ENCODE measurements at regions not wholly inside any gene's neighbourhood (a gene's known extent, or its start where the extent isn't known, plus 50 kb on each side); places are given as distances from the start of the nearest gene placed in this dataset.
"Not testable (repeated sequence)": the region's sequence is repeated elsewhere in the genome, so short reads cannot be mapped to it uniquely, and the experiment has no call there.

DNA sequence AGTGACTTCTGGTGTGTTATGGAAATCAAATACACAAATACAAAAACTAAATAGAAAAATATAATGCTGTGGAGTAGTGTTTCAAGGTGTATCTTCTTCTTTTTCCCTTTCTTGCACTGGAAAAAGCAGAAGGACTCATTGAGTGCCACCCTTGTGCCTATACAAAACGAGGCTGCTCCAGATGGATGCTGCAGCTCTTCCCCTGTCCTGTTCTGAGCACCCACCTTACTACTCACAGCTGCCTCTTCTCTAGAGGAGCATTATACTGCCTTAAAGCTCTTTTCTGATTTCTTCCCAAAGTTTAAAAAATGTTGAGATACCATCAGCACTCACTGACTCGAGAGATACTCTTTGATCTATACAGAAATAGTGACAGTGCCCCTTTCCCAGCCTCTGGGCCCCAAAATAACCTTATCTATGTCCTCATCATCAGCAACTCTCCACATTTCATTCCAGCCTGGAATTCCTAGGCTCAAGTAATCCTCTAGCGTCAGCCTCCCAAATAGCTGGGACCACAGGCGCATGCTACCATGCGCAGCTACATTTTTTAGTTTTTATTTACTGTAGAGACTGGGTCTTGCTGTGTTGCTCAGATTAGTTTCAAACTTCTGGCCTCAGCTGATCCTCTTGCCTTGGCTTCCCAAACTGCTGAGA, 1356.1 kb upstream of the NRXN1 start:
- no peak for DNase-seq (ENCODE audit: low read depth)

DNA sequence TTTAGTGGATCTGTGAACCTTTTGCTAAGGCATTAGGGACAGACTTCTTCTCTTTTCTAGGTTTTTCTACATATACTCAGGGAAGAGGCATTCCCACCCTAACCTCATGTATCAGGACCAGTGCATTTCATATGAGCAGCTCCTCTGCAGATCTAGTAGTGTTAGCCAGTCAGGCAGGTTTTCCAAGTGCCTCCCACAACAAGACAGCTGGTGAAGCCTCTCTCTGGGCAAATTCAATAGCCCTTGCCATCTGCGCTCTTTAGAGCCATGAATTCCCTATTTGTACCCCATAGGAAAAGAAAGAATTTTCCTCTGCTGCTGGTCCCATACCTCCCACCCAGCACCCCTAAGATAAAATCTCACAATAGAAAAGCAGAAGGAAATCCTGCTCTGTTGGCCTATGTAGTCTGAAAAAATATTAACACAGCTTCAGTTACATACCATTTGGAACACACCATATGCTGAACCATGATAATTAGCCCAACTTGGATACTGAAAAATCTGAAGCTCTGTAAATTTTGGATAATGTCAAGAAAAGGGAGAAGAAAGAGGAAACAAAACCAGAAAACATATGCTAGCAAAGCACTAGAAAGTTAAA, 1354.6 kb upstream of the NRXN1 start:
- no peak for DNase-seq (ENCODE audit: low read depth)

DNA sequence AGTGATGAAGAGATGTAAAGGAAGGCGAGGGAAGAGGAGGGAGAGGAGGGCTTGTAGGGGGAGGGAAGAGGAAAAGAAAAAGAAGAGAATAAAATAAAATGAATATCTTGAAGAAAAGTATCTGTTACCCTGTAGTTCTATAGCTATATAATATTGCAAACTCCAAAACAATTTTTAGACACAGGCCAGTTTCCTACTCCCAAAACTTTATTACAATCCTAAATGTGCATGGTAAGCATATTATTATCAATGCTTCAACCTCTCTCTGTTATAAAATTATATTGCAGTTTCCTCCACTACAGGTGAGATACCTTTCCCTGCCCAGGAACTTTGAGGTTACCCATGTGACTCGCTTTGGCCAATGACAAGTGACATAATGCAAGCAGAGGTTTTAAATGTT, 1351.6 kb upstream of the NRXN1 start:
- no peak for DNase-seq (ENCODE audit: low read depth)

DNA sequence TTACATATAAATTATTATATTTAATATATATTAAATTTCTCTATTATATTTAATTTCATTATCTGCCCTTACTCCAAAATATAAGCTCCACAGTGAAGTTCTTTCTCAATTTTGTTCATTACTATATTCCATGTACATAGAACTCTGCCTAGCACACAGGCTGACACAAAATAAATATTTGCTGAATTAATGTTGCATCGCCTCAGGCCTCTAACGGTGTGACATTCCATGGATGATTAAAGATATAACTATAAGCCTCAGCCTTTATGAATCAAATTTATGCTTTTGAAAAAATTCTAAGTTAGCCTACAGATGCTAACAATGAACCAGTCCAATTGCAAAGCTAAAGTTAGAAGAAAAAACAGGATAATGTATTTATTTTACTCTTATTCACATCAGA, 1337.2 kb upstream of the NRXN1 start:
- DNase-seq (ENCODE audit: low read depth): no peak

DNA sequence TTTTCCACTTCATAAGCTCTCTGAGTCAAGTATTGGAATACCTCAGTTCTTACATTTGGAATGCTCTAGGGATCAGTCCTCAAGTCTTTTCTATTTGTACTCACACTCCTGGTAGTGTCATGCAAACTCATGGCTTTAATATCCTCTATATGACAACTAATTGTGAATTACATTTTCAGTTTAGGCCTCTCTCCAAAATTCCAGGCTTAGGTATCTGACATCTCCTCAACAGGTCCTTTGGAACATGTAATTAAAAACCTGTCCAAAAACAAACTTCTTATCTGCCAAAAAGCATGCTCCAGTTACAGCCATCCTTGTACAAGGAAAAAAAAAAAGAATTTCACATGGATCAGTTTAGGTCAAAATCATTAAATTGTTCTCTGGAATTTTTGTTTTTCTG, 1336.2 kb upstream of the NRXN1 start:
- DNase-seq (ENCODE audit: low read depth): no peak

DNA sequence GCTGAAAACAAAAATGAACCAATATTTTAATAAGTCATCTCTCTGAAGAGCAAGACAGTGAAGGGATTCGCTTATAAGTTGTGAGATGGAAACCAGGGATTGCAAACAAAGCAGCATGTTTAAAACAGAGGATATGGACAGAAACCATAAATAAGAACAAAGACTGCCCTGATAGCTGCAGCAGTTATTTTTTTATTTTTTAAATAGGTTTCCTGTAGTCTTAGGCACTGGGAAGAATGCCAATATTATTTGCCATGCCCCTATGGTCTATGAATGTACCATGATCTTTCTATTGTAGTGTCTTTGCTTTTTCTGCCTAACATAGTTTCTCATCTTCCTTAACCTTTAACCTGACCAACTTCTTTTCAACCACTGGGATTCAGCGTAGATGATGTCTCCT, 1334.0 kb upstream of the NRXN1 start:
- no peak for DNase-seq (ENCODE audit: low read depth)

DNA sequence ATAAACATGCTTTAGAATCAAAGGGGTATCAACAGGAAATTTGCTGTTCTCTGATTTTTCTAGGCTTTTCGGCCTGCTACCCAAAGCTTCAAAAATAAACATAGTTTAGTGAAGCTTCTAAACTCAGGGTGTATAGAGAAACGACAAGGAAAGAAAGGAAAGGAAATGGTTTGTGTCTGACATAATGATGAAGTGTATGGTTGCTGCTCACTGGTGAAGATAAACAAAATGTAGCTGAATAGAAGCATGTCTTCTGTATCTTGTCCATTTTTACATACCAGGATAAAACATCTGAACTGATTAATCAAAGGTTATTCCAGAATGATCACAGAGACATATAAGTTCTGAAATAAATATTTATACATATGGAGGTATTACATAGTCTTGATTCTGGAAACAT, 1324.6 kb upstream of the NRXN1 start:
- no peak for DNase-seq (ENCODE audit: low read depth)

GRCh38 chr2:52347292-52347691, 1315.4 kb upstream of the NRXN1 start:
- no peak for DNase-seq (ENCODE audit: low read depth)

DNA sequence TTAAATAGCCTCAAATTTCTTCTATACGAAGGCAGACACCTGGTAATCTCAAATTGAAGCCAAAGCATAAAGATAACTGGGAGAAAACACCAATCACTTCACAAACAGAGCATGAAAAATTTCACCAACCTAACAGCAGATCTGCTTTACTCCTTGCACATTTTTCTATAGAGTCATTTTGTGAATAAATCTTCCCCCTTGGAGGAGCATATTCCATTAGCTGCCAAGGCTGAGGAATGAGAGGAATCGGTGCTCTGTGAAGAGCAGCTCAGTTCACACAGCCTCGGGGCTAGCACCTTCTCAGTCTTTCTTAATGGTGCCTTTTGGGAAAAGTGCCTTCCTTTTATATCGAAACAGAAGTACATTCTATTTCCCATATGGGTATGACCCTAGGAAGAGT, 1313.7 kb upstream of the NRXN1 start:
- no peak for DNase-seq (ENCODE audit: low read depth)

DNA sequence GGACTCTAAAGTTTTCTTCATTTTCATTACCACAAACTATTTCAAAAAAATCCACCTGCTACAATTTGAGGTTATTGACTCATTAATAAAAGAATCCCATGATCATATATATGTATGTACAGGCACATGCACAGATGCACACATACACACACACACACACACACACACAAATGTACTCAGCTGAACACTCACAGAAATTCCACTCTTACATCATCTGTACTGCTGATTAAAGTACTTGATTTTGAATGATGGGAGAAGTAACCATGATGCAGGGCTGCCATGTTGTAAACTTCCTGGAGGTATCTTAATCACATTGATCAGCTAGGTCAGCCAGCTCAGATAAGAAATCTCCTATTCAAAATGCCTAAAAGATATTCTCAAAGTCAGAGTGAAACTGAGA, 1313.2 kb upstream of the NRXN1 start:
- no peak for DNase-seq (ENCODE audit: low read depth)

DNA sequence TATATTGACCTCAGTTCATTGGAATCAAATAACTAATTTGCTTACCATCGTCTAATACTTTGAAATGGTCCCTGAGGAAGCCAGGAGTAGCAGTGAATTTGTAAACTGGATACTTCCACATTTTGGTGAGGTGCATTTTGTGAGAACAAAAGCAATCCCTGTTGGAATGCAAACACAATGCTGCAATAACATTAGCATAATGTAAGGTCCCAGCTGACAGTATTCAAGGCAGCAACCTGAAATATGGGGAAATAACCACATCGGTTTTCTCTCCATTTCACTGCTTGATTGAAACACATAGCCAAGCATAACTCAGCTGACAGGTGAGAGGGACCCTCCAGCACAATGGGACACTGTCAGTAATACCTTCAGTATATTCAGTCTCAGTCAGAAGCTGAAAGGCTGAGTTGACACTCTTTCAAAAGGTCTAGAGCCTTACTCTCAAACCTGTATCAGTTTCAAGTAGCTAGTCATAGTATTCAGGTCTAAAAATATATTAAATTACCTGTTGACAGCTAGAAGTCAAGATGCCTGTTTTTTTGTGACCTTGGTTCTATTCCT, 1311.9 kb upstream of the NRXN1 start:
- no peak for DNase-seq (ENCODE audit: low read depth)

DNA sequence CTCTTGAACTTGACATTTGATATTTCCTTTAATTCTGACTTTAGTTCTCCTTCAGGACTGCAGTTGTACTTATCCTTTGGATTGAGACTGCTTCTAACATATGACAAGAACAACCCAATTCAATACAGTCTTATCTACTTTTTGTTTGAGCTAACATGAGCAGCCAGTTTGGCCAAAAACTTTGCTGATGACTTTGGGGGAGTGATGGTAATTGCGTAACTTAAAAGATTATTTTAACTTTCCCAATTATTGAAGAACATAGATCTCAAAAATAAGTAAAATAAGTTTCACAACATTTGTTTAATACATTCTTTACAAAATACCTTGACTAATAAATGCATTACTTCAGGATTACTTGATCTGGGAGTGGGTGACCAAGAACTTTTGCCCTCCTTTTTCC, 1311.1 kb upstream of the NRXN1 start:
- DNase-seq (ENCODE audit: low read depth): no peak

DNA sequence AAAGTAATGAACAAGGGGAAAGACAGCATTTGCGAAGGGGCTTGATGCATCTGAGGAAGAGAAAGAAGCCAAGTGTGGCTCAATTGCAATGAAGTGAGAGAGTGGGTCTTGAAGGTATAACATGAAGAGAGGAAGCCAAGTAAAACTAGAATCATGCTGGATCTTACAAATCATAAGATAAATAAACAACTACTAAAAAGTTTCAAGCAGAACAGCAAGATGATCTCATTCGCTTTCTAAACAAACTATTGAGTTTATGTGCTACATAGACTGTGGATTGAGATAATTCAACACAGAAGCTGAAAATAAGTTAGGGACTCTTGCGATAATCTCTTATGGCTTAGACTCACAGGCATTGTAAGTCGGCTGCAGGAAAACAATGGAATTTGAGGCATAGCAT, 1310.5 kb upstream of the NRXN1 start:
- DNase-seq (ENCODE audit: low read depth): no peak

GRCh38 chr2:52341732-52342131, 1309.8 kb upstream of the NRXN1 start:
- no peak for DNase-seq (ENCODE audit: low read depth)

- DNase-seq (ENCODE audit: low read depth): no peak
Observed at GRCh38 chr2:52340171-52340570, 1308.2 kb upstream of the NRXN1 start.

DNA sequence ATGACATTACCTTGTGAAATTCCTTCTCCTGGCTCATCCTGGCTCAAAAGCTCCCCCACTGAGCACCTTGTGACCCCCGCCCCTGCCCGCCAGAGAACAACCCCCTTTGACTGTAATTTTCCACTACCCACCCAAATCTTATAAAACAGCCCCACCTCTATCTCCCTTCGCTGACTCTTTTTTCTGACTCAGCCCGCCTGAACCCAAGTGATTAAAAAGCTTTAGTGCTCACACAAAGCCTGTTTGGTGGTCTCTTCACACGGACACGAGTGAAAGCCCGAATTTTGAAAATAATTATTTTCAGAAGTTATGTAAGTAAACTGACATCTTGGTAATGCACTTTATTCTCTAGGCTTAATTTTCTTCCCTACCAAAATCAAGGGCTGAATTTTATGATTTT, 1305.9 kb upstream of the NRXN1 start:
- not testable (repeated sequence) for DNase-seq (ENCODE audit: low read depth)

DNA sequence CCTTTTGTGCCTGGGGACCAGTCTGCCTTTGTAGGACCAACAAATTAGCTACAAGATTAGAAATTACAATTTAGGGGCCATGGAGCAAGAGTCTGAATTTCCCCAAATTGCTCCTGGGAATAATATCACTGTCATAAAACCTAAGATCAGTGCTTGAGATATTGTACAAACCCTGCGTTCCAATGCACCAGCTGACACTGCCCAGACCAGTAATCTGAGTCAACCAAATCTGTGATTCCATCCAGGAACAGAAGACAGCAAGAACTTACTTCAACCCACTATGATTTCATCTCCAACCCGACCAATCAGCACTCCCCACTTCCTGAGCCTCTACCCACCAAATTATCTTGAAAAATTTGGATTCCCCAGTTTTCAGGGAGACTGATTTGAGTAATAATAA, 1305.0 kb upstream of the NRXN1 start:
- no peak for DNase-seq (ENCODE audit: low read depth)

GRCh38 chr2:52335727-52336126, 1303.8 kb upstream of the NRXN1 start:
- no peak for DNase-seq (ENCODE audit: low read depth)

- no peak for DNase-seq (ENCODE audit: low read depth)
Observed at GRCh38 chr2:52334185-52334584, 1302.3 kb upstream of the NRXN1 start.

DNA sequence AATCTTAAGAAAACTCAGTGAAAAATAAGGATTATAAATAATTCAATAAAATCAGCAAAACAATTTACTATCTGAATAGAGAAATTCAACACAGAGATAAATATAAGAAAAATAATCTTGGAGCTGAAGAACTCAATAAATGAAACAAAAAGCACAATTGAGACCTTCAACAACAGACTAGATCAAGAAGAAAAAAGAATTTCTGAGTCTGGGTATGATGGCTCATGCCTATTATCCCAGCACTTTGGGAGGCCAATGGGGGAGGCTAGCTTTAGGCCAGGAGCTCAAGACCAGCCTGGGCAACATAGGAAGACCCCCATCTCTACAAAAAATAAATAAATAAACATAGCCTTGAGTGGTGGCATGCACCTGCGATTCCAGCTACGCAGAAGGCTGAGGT, 1295.7 kb upstream of the NRXN1 start:
- DNase-seq (ENCODE audit: low read depth): no peak

DNA sequence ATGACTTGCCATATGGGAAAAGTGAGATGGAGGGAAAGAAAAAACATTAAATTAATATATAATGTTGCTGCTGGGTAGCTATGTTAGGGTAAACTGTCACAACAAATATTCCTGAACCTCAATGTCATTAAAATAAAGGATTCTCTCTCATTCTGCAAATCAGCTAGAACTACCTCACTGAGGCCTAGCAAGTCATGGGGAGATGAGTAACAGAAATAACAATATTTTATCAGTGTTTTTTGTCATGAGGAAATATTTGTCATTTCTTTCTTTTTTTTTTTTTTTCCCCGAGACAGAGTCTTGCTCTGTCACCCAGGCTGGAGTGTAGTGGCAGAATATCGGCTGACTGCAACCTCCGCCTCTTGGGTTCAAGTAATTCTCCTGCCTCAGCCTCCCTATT, 1282.3 kb upstream of the NRXN1 start:
- no peak for DNase-seq (ENCODE audit: low read depth)

DNA sequence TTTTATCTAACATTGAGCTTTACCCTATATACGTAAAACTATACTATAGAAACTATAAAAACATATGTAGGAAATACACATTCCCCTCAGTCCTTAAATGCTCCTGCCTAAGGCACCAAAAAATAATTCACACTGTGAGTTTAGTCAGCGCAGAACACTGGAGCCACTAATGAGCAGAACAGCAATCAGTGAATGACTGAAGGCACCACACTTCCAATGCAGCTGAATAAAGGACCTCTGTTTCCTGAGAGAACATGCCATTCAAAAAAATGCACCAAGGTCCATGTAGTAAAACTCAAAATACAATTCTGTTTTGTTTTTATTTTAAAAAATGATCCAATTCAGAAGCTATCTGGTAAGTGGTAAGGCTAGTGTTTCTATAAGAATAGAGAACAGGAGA, 1280.6 kb upstream of the NRXN1 start:
- no peak for DNase-seq (ENCODE audit: low read depth)

DNA sequence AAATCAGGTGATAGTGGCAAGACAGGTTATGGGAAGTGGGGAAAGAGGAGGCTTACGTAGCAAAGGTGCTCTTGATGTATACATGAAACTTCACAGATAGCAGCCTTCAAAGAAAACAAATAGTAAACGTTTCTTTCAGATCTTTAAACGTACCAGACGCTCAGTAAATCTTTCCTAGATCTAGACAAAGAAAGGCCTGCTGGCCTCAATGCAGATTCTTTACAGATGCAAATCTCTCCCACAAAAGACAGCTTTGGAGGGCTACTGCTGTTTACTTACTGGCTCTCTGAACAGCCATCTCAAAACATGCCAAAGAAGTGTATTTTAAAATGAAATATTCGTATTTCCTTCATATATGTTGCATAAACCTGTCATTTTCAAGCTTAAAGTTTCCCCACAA, 1279.9 kb upstream of the NRXN1 start:
- DNase-seq (ENCODE audit: low read depth): no peak

DNA sequence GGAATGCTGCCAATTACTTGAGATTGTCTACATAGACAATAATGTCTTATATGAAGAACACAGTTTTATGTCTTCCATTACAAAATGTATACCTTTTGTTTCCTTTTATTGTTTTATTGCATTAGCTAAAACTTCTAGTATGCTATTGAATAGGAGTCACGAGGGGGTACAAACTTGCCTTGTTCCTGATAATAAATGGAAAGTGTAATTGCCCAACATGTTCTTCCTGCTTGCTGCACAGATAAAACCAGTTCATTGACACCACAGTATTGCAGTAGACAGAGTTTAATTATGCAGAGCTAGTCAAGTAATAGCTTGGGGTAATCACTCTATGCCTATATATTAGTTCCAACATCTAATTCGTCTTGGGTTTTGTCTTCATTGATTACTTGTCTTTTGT, 1276.2 kb upstream of the NRXN1 start:
- no peak for DNase-seq (ENCODE audit: low read depth)

Data from ELR (cell line).